Thoracic aorta (tissue), 2 donors: ENCODE measurements at regions not wholly inside any gene's neighbourhood (a gene's known extent, or its start where the extent isn't known, plus 50 kb on each side); places are given as distances from the start of the nearest gene placed in this dataset.

Experiments used
- ATAC-seq: fragments of 150-250 bp; one replicate; pipeline ENCODE4 v1.8.0; 2017; ENCODE audit warnings: low read depth; ENCODE audit not compliant: insufficient number of reproducible peaks, low FRiP score
- DNase-seq: peaks from one replicate; pipeline ENCODE4 v3.0.0-alpha.2; 2020; ENCODE audit warnings: low spot score
- H3K27ac ChIP-seq, 2 donors: fragments of 200-600 bp; sonication (generic); 1 replicate in 1 of 2; 2 replicates in 1 of 2; pipeline ENCODE4 v1.5.1; 2016; ENCODE audit warnings: mild to moderate bottlenecking in 2 of 2, moderate library complexity in 2 of 2
- H3K27me3 ChIP-seq: fragments of 200-600 bp; sonication (generic); replicated peaks from 2 replicates; pipeline ENCODE4 v1.6.0; 2016; ENCODE audit warnings: mild to moderate bottlenecking; ENCODE audit not compliant: insufficient read depth
- H3K36me3 ChIP-seq: fragments of 200-600 bp; sonication (generic); one replicate; pipeline ENCODE4 v1.5.1; 2016
- H3K4me1 ChIP-seq, 2 donors: fragments of 200-600 bp; sonication (generic); 1 replicate in 1 of 2; 2 replicates in 1 of 2; pipeline versions ENCODE4 v1.5.1 to v1.6.0; 2016; ENCODE audit warnings: low read depth in 2 of 2, mild to moderate bottlenecking in 1 of 2; ENCODE audit not compliant: control insufficient read depth in 1 of 2
- H3K4me3 ChIP-seq: fragments of 200-600 bp; sonication (generic); 2 replicates; pipeline ENCODE4 v1.5.1; 2016; ENCODE audit warnings: mild to moderate bottlenecking
- H3K9me3 ChIP-seq: fragments of 200-600 bp; sonication (generic); 2 replicates; pipeline ENCODE4 v1.5.1; 2016
- TF ChIP-seq, protein P1 (sequence below): fragments of 200-600 bp; sonication (generic); IDR thresholded peaks from one replicate; pipeline ENCODE4 v1.5.1; 2019; ENCODE audit warnings: antibody characterized with exemption

GRCh38 chr10:33087922-33088321, 129.9 kb upstream of the ITGB1 start:
- Histone ChIP-seq H3K9me3 (no peaks in the 10 kb centered on the region), H3K4me3 (no peak overlapping the region), H3K27me3 (no peaks in the 10 kb centered on the region), H3K27ac (no peak overlapping the region), H3K36me3 (no peaks in the 10 kb centered on the region), H3K4me1 (no peaks in the 10 kb centered on the region)
- no peak for ATAC-seq
- DNase-seq = no peak
- TF ChIP-seq, protein P1, sequence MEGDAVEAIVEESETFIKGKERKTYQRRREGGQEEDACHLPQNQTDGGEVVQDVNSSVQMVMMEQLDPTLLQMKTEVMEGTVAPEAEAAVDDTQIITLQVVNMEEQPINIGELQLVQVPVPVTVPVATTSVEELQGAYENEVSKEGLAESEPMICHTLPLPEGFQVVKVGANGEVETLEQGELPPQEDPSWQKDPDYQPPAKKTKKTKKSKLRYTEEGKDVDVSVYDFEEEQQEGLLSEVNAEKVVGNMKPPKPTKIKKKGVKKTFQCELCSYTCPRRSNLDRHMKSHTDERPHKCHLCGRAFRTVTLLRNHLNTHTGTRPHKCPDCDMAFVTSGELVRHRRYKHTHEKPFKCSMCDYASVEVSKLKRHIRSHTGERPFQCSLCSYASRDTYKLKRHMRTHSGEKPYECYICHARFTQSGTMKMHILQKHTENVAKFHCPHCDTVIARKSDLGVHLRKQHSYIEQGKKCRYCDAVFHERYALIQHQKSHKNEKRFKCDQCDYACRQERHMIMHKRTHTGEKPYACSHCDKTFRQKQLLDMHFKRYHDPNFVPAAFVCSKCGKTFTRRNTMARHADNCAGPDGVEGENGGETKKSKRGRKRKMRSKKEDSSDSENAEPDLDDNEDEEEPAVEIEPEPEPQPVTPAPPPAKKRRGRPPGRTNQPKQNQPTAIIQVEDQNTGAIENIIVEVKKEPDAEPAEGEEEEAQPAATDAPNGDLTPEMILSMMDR = no peak

DNA sequence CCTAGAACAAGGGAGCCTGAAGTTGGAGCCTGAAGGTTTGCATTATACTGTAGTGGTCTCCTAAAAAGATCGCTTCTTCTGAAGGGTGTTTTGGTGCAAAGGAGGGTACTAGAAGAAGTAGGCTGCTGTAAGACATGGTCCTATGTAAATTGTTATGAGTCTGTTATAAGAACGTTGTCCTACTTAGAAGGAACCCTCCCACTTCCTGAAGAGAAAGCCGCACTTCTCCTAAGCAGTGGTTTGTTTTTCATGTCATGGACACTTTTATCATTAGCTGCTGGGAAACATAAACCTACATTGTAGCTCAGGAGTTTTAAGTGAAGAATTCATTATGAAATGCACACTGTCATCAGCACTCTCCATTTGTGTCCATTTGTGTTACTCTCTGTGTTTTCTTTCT, 129.1 kb upstream of the ITGB1 start:
- TF ChIP-seq, protein P1 = no peak
- no peak overlapping the region for H3K27ac ChIP-seq
- no peaks in the 10 kb centered on the region for H3K4me1 ChIP-seq
- DNase-seq (no peak), ATAC-seq (no peak)
- H3K36me3 ChIP-seq = no peaks in the 10 kb centered on the region
- H3K4me3 ChIP-seq = no peak overlapping the region
- H3K9me3 ChIP-seq = no peaks in the 10 kb centered on the region
- no peaks in the 10 kb centered on the region for H3K27me3 ChIP-seq

DNA sequence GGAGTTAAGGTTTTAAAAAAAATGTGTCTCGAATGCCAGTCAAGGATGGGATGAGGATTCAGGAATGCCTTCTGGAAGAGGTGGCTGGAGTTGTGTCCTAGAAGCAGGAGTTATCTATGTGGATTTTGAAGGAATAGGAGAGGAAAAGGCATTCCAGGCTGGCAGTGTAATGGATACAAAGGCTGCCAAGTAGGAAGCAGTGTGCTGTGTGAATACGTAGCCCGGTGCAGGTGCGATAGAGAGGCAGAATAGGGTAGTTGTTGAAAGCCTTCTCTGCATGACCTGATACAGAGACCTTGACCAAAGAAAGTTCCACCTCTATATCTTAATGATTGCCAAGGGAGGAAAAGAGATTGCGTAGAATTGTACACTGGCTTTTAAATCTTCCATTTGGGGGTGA, 128.1 kb upstream of the ITGB1 start:
- Histone ChIP-seq H3K27me3 (no peaks in the 10 kb centered on the region), H3K9me3 (no peaks in the 10 kb centered on the region), H3K36me3 (no peaks in the 10 kb centered on the region), H3K4me3 (no peak overlapping the region), H3K27ac (no peak overlapping the region), H3K4me1 (no peaks in the 10 kb centered on the region)
- TF ChIP-seq, protein P1 = no peak
- ATAC-seq (no peak), DNase-seq (no peak)

- H3K36me3 ChIP-seq = no peaks in the 10 kb centered on the region
- H3K4me1 ChIP-seq = no peaks in the 10 kb centered on the region
- no peaks in the 10 kb centered on the region for H3K27me3 ChIP-seq
- DNase-seq (no peak), ATAC-seq (no peak)
- TF ChIP-seq, protein P1 = no peak
- no peak overlapping the region for H3K4me3 ChIP-seq
- no peaks in the 10 kb centered on the region for H3K9me3 ChIP-seq
- H3K27ac ChIP-seq = no peak overlapping the region
Measured at GRCh38 chr10:33085313-33085833, 127.3 kb upstream of the ITGB1 start.

- Histone ChIP-seq H3K27ac (no peak overlapping the region), H3K9me3 (no peaks in the 10 kb centered on the region), H3K27me3 (no peaks in the 10 kb centered on the region), H3K36me3 (no peaks in the 10 kb centered on the region), H3K4me1 (no peaks in the 10 kb centered on the region), H3K4me3 (no peak overlapping the region)
- ATAC-seq = no peak
- TF ChIP-seq, protein P1 = no peak
- no peak for DNase-seq
Measured at GRCh38 chr10:33084453-33084852, 126.4 kb upstream of the ITGB1 start.
